GM21526 (cell line): ENCODE measurements at regions not wholly inside any gene's neighbourhood (a gene's known extent, or its start where the extent isn't known, plus 50 kb on each side); places are given as distances from the start of the nearest gene placed in this dataset.
"Not testable (repeated sequence)": the region's sequence is repeated elsewhere in the genome, so short reads cannot be mapped to it uniquely, and the experiment has no call there.

Experiments used
- ATAC-seq: cut with Tn5 transposase; IDR thresholded peaks from one replicate; pipeline ENCODE4 v1.9.1; 2021; ENCODE audit warnings: moderate library complexity; ENCODE audit not compliant: unreplicated experiment, low FRiP score

- ATAC-seq = no peak
Observed at GRCh38 chr18:22691946-22692710, 241.0 kb upstream of the RBBP8 start.

GRCh38 chr18:22694954-22695353 lies 238.2 kb upstream of the RBBP8 start:
- ATAC-seq = no peak

GRCh38 chr18:22695674-22696073 lies 237.5 kb upstream of the RBBP8 start:
- no peak for ATAC-seq

GRCh38 chr18:22697561-22697960 lies 235.6 kb upstream of the RBBP8 start:
- ATAC-seq = no peak

- no peak for ATAC-seq
Observed at GRCh38 chr18:22698711-22699110, 234.4 kb upstream of the RBBP8 start.

- ATAC-seq = no peak
Observed at GRCh38 chr18:22699629-22700028, 233.5 kb upstream of the RBBP8 start.

- no peak for ATAC-seq
Observed at GRCh38 chr18:22700920-22701319, 232.2 kb upstream of the RBBP8 start.

- no peak for ATAC-seq
Observed at GRCh38 chr18:22701326-22701725, 231.8 kb upstream of the RBBP8 start.

- no peak for ATAC-seq
Observed at GRCh38 chr18:22701795-22702194, 231.3 kb upstream of the RBBP8 start.

GRCh38 chr18:22702806-22703205 lies 230.3 kb upstream of the RBBP8 start:
- ATAC-seq = no peak

GRCh38 chr18:22703883-22704585 lies 229.1 kb upstream of the RBBP8 start:
- peak; percentile 68 for ATAC-seq

- no peak for ATAC-seq
Observed at GRCh38 chr18:22704586-22704918, 228.6 kb upstream of the RBBP8 start.

GRCh38 chr18:22705328-22705727 lies 227.8 kb upstream of the RBBP8 start:
- no peak for ATAC-seq

- not testable (repeated sequence) for ATAC-seq
Observed at GRCh38 chr18:22706025-22706424, 227.1 kb upstream of the RBBP8 start.

GRCh38 chr18:22709288-22710060 lies 223.7 kb upstream of the RBBP8 start:
- ATAC-seq = no peak

GRCh38 chr18:22710673-22711191 lies 222.4 kb upstream of the RBBP8 start:
- ATAC-seq = no peak

GRCh38 chr18:22711192-22711685 lies 221.9 kb upstream of the RBBP8 start:
- ATAC-seq = no peak

GRCh38 chr18:22713511-22713910 lies 219.6 kb upstream of the RBBP8 start:
- no peak for ATAC-seq

GRCh38 chr18:22717536-22717935 lies 215.6 kb upstream of the RBBP8 start:
- not testable (repeated sequence) for ATAC-seq

GRCh38 chr18:22723221-22723620 lies 209.9 kb upstream of the RBBP8 start:
- no peak for ATAC-seq

- no peak for ATAC-seq
Observed at GRCh38 chr18:22723773-22724172, 209.4 kb upstream of the RBBP8 start.
